ENCODE measurements at regions not wholly inside any gene's neighbourhood (a gene's known extent, or its start where the extent isn't known, plus 50 kb on each side); places are given as distances from the start of the nearest gene placed in this dataset.

DNA sequence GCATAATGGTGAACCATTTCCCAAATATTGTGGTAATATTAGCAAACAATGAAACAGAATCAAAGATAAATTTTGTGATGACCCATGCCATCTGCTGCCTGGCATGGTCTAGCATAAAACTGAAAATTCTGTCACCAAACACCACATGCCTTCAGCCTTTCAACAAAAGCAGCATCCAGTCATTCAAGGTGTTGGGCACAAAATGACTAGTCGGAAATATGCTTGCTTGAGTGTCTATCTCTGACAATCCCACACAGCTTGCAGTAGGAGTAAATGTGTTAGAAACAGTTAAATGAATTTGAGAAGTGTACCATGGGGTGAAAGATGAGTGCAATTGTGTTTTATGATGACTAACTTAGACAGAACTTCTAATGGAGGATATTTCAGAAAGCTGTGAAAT, 61.7 kb upstream of the CDIN1 start:
- no peak for DNase-seq (ENCODE audit: low read depth in 3 of 3)

DNA sequence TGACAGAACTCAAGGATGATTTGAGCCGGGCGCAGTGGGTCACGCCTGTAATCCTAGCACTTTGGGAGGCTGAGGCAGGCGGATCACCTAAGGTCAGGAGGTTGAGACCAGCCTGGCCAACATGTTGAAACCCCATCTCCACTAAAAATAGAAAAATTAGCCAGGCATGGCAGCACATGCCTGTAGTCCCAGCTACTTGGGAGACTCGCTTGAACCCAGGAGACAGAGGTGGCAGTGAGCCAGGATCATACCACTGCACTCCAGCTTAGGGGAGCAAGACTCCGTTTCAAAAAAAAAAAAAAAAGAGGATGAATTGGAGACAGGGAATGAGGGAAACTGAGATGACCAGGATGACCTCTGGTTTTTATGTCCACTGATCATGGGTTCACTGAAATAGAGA, 60.4 kb upstream of the CDIN1 start:
- no peak for DNase-seq (ENCODE audit: low read depth in 3 of 3)

DNA sequence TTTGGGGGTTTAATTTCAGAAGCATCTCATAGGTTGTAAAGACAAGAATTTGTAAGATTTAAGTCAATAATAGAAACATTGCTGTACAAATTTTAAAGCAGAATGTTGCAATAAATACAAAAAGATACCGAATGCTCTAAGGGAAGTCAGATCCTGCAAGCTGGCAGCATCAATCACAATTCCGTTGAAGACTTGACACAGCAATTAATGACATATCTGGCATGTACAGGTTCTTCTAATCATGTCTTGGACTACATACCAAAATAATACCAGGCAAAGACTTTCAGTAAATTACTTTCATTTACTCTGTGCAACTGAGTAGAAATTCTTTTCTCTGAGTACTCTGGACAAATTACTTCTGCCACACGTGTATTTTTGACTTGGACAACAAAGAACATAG, 54.0 kb upstream of the CDIN1 start:
- DNase-seq (ENCODE audit: low read depth in 3 of 3): no peak

DNA sequence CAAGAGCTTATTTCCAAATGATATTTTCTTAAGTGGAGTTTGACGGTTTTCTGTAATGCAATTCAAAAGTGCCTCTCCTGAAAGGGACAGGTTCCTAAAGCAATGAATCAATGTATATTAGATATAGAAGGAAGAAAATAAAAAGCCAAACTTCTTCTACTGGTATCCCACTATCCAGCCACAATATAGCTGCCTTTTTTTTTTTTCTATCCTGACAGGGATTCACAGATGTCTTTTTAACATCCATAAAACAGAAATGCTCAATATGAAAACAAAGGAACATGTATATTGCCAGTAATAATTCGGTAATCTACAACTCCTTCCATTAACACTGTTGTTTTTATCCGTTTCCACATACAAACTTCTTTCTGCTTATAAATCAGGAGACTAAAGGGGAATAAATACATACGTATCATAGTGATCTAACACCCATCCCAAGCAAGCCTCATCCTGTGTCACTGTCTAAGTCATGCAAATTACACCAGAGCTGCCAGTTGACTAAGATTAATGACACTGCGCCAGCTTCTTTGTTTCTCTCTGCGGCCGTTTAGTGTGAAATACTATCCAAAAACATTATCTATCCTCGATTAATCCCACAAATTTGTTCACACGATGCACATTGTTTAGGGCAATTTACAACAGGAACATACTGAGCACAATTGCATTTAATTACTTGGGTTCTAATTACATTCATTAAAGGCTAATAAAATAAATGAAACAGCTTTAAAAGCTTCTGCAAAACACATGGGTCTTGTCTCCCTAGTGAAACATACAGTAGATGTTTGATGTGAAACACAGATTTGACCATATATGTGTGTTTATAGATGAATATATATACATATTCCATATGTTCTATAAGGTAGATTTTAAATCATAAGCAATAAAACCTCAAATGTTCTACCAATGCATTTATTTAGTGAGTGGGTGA, 51.9 kb upstream of the CDIN1 start:
- DNase-seq (ENCODE audit: low read depth in 3 of 3): no peak

DNA sequence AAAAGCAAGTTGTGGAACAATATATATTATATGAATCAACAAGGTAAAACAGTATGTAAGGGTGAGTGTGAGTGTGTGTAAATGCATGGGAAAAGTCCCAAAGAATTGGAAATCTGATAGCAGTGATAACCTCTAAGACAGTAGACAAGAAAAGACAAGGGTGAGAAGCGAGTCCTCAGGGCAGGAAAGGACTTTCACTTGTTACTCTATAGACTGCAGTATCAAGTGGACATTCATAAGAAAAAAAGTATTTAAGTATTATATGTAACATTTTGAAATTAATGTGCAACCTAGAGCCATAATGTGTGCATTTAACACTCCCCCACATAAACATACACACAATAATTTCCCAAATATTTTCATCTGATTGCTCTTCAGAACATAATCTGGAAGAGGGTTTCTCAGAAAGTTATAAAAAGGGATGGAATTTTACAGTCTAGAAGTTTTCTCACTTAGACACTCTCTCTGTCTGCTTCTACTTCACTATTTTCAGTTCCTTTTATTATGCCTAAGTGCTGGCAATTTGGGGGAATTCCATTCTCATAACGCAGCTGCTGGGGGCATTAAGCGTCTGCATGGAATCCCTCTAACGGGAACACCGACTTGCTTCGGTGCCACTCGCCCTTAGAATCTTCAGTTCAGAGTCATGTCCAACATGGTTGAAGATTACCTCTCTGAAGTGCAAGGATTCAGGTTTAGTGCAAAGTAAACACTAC, 50.0 kb upstream of the CDIN1 start:
- no peak for DNase-seq (ENCODE audit: low read depth in 3 of 3)

Measured in stimulated activated CD4-positive, alpha-beta T cell treated with anti-CD3 and anti-CD28 coated beads, TNF-alpha, amount 100 ng/mL, for 24 hours (primary cell).